Hematopoietic multipotent progenitor cell treated with erythropoietin and hydrocortisone succinate and interleukin-3 and kit ligand, for 6 days (in vitro differentiated cells): ENCODE measurements at regions not wholly inside any gene's neighbourhood (a gene's known extent, or its start where the extent isn't known, plus 50 kb on each side); places are given as distances from the start of the nearest gene placed in this dataset.
A peak's percentile ranks its signal among the peaks of the same experiment; 100 is the strongest.

Experiments used
- DNase-seq: peaks from one replicate; pipeline ENCODE4 v3.0.0-alpha.2; 2015

GRCh38 chr5:6228257-6229250 is 149.8 kb downstream of the MED10 start:
- no peak for DNase-seq

GRCh38 chr5:6225121-6225607 is 153.2 kb downstream of the MED10 start:
- DNase-seq: no peak

- no peak for DNase-seq
Measured at GRCh38 chr5:6224406-6224805, 153.9 kb downstream of the MED10 start.

- no peak for DNase-seq
Measured at GRCh38 chr5:6222899-6223298, 155.4 kb downstream of the MED10 start.

- DNase-seq: no peak
Measured at GRCh38 chr5:6222121-6222520, 156.2 kb downstream of the MED10 start.

GRCh38 chr5:6221141-6221626 is 157.2 kb downstream of the MED10 start:
- no peak for DNase-seq

- no peak for DNase-seq
Measured at GRCh38 chr5:6220346-6221088, 157.8 kb downstream of the MED10 start.

- no peak for DNase-seq
Measured at GRCh38 chr5:6218517-6218916, 159.8 kb downstream of the MED10 start.

- no peak for DNase-seq
Measured at GRCh38 chr5:6218116-6218515, 160.2 kb downstream of the MED10 start.

- DNase-seq: no peak
Measured at GRCh38 chr5:6216471-6217075, 161.8 kb downstream of the MED10 start.

- DNase-seq: no peak
Measured at GRCh38 chr5:6215891-6216290, 162.5 kb downstream of the MED10 start.

GRCh38 chr5:6212244-6212643 is 166.1 kb downstream of the MED10 start:
- no peak for DNase-seq

GRCh38 chr5:6206501-6206900 is 171.8 kb downstream of the MED10 start:
- DNase-seq: no peak

- DNase-seq: no peak
Measured at GRCh38 chr5:6202968-6203365, 175.4 kb downstream of the MED10 start.

- peak; percentile 2 for DNase-seq
Measured at GRCh38 chr5:6202149-6202967, 176.0 kb downstream of the MED10 start.

GRCh38 chr5:6201631-6202030 is 176.7 kb downstream of the MED10 start:
- no peak for DNase-seq

GRCh38 chr5:6198531-6198930 is 179.8 kb downstream of the MED10 start:
- no peak for DNase-seq

- no peak for DNase-seq
Measured at GRCh38 chr5:6197427-6197826, 180.9 kb downstream of the MED10 start.

GRCh38 chr5:6195711-6196358 is 182.5 kb downstream of the MED10 start:
- no peak for DNase-seq

- DNase-seq: no peak
Measured at GRCh38 chr5:6194906-6195612, 183.3 kb downstream of the MED10 start.

- DNase-seq: no peak
Measured at GRCh38 chr5:6194261-6194875, 184.0 kb downstream of the MED10 start.
